Nephron (organoid): ENCODE measurements at regions not wholly inside any gene's neighbourhood (a gene's known extent, or its start where the extent isn't known, plus 50 kb on each side); places are given as distances from the start of the nearest gene placed in this dataset.

Experiments
- H3K27ac Mint-ChIP-seq, 3 experiments: 2 replicates each; pipeline ENCODE4 v1.8.0; 2020; ENCODE audit warnings: mixed read lengths in 3 of 3, mild to moderate bottlenecking in 2 of 3, moderate library complexity in 1 of 3
- H3K27me3 Mint-ChIP-seq: 2 replicates; pipeline ENCODE4 v1.8.0; 2021; ENCODE audit warnings: low read depth, mild to moderate bottlenecking, moderate library complexity, mixed read lengths
- H3K36me3 Mint-ChIP-seq: 2 replicates; pipeline ENCODE4 v1.8.0; 2020; ENCODE audit warnings: low read depth, mixed read lengths
- H3K4me1 Mint-ChIP-seq: 2 replicates; pipeline ENCODE4 v1.8.0; 2020; ENCODE audit warnings: mixed read lengths
- H3K4me3 Mint-ChIP-seq, 3 experiments: 2 replicates each; pipeline ENCODE4 v1.8.0; 2020; ENCODE audit warnings: mild to moderate bottlenecking in 3 of 3, mixed read lengths in 3 of 3, moderate library complexity in 2 of 3
- H3K9me3 Mint-ChIP-seq: 2 replicates; pipeline ENCODE4 v1.8.0; 2020; ENCODE audit warnings: mixed read lengths
- TF ChIP-seq, protein P1 (sequence below), 3 experiments: fragments of 200-600 bp; sonication (generic); IDR thresholded peaks; one replicate each; pipeline ENCODE4 v1.5.0; 2021; ENCODE audit warnings: antibody characterized with exemption in 3 of 3; ENCODE audit not compliant: unreplicated experiment in 3 of 3

DNA sequence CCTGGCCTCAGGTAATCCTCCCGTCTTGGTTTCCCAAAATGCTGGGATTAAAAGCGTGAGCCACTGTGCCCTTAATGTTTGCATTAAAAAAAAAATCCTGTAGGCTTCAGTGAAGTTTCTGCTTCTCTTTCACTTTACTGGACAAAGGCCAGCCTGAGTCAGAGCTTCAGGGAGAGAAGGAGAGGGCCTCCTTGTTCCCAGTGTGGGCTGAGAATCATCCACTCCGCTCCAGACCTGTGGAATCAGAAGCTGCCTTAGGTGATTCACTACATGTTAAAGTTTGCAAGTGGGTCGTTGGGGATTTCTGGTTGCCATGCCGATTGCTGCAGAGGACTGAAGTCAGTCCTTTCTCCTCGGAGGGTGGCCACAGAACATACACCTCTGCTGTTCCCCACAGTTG lies 113.3 kb upstream of the EEF1E1 start:
- H3K27ac Mint-ChIP-seq: no peak overlapping the region
- no peaks in the 10 kb centered on the region for H3K27me3 Mint-ChIP-seq
- no peaks in the 10 kb centered on the region for H3K36me3 Mint-ChIP-seq
- TF ChIP-seq, protein P1, sequence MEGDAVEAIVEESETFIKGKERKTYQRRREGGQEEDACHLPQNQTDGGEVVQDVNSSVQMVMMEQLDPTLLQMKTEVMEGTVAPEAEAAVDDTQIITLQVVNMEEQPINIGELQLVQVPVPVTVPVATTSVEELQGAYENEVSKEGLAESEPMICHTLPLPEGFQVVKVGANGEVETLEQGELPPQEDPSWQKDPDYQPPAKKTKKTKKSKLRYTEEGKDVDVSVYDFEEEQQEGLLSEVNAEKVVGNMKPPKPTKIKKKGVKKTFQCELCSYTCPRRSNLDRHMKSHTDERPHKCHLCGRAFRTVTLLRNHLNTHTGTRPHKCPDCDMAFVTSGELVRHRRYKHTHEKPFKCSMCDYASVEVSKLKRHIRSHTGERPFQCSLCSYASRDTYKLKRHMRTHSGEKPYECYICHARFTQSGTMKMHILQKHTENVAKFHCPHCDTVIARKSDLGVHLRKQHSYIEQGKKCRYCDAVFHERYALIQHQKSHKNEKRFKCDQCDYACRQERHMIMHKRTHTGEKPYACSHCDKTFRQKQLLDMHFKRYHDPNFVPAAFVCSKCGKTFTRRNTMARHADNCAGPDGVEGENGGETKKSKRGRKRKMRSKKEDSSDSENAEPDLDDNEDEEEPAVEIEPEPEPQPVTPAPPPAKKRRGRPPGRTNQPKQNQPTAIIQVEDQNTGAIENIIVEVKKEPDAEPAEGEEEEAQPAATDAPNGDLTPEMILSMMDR (IDR thresholded peaks at IDR 0.05; ENCODE audit: unreplicated experiment in 3 of 3): no peak
- H3K9me3 Mint-ChIP-seq: peaks cover 4% of the 10 kb centered on the region
- H3K4me1 Mint-ChIP-seq: no peaks in the 10 kb centered on the region
- no peak overlapping the region for H3K4me3 Mint-ChIP-seq

DNA sequence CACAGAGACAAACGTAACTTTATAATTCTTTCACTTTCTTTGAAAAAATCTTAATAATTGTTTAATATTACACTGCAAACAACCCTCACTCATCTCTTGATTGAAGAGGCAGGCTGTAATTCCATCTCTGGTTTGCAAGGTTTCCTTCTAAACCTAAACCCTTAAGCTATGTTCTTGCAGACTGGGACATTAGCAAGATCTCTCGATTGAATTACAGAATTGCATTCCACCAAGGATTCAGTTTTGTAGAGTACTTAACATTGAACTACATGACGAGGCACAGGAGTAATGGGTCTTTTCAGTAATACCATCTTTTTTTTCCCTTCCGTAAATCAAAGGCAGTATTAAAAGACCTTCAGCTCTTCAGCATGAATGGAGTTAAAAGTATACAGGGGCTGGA lies 111.6 kb upstream of the EEF1E1 start:
- Mint-ChIP-seq H3K27ac (no peak overlapping the region), H3K9me3 (peaks cover 4% of the 10 kb centered on the region), H3K4me1 (no peaks in the 10 kb centered on the region), H3K27me3 (no peaks in the 10 kb centered on the region), H3K36me3 (no peaks in the 10 kb centered on the region), H3K4me3 (no peak overlapping the region)
- TF ChIP-seq, protein P1 (IDR thresholded peaks at IDR 0.05; ENCODE audit: unreplicated experiment in 3 of 3): no peak

DNA sequence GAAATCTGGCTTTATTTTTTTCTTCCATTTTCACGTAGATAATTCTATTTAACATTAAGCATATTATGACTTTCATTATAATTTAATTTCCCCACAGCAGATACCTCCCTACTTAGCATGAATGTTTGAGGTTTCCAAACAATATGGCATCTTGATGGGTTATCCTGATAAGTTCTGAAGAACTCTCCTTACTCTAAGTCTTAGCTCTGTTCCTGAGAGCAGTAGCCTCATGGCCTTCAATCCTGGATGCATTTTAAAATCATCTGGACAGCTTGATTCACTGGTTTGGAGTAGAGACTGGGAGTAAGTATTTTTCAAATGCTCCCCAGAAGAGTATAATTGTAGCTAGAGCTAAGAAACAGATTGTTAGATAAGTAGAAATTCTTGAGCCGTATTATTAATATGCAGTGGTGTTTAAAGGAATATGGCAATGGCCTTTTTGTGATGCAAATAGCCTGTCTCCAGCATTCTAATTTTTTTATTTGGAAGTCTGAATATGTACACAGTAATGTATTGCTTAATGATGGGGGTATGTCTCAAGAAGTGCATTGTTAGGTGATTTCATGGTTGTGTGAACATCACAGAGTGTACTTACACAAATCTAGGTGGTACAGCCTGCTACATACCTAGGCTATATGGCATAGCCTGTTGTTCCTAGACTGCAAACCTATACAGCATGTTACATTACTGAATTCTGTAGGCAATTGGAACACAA lies 110.5 kb upstream of the EEF1E1 start:
- peaks cover 4% of the 10 kb centered on the region for H3K9me3 Mint-ChIP-seq
- H3K36me3 Mint-ChIP-seq: no peaks in the 10 kb centered on the region
- H3K27me3 Mint-ChIP-seq: no peaks in the 10 kb centered on the region
- H3K4me1 Mint-ChIP-seq: no peaks in the 10 kb centered on the region
- no peak overlapping the region for H3K27ac Mint-ChIP-seq
- no peak overlapping the region for H3K4me3 Mint-ChIP-seq
- TF ChIP-seq, protein P1 (IDR thresholded peaks at IDR 0.05; ENCODE audit: unreplicated experiment in 3 of 3): no peak

DNA sequence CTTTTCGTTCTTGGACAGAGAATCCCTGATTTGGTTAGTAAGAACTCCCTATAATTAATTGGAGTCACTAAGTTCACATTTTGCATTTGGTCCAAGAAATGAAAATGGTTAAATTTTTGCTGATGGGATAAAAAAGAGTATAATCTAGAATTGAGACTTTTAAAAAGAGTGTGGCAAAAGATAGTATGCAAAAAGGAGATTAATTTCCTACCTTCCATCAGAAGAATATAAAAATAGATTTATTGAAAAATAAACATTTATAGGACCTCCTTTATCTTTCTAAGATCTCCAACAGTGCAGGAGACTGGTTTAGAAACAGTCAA lies 105.5 kb upstream of the EEF1E1 start:
- no peak overlapping the region for H3K27ac Mint-ChIP-seq
- TF ChIP-seq, protein P1 (IDR thresholded peaks at IDR 0.05; ENCODE audit: unreplicated experiment in 3 of 3): no peak
- H3K4me1 Mint-ChIP-seq: no peaks in the 10 kb centered on the region
- H3K9me3 Mint-ChIP-seq: no peaks in the 10 kb centered on the region
- no peaks in the 10 kb centered on the region for H3K27me3 Mint-ChIP-seq
- H3K36me3 Mint-ChIP-seq: no peaks in the 10 kb centered on the region
- no peak overlapping the region for H3K4me3 Mint-ChIP-seq

DNA sequence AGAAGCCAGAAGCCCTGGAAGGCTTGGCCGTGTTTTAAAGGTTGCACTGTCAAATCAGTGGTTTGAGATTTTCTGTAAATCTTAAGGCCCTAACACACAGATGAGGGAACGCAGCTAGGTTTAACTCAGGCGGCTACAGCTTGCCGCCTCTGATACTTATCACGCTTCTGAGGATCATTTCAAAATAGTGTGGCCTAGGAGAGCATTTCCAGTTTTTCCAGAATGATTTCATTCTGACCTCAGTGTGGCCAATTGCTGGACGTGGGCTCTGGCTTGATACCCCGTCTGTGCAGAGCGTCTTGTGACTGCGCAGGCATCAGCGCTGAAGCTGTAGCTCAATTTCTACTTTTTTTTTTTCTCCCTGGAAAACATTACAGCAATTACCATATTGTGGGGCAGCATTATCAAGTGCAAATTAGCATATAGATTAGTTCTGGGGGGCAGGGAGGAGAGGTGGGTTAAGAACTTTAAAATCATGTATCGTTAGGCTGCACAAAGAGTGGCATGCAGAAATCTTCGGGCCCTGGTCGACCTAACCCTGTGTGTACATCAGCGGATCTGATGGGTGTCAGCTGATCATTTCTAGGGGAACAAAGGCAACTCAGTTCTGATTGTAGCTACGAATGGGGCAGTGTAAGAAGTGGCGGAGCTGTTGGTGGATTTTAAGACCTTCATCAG lies 105.0 kb upstream of the EEF1E1 start:
- no peak overlapping the region for H3K27ac Mint-ChIP-seq

More for the DNA sequence above, 105.0 kb upstream of the EEF1E1 start:
- no peaks in the 10 kb centered on the region for H3K27me3 Mint-ChIP-seq
- no peaks in the 10 kb centered on the region for H3K4me1 Mint-ChIP-seq
- TF ChIP-seq, protein P1 (IDR thresholded peaks at IDR 0.05; ENCODE audit: unreplicated experiment in 3 of 3): no peak
- no peaks in the 10 kb centered on the region for H3K9me3 Mint-ChIP-seq
- no peaks in the 10 kb centered on the region for H3K36me3 Mint-ChIP-seq
- H3K4me3 Mint-ChIP-seq: no peak overlapping the region
